B cell (primary cell): ENCODE measurements at regions not wholly inside any gene's neighbourhood (a gene's known extent, or its start where the extent isn't known, plus 50 kb on each side); places are given as distances from the start of the nearest gene placed in this dataset.
"Not testable (repeated sequence)": the region's sequence is repeated elsewhere in the genome, so short reads cannot be mapped to it uniquely, and the experiment has no call there.

Source experiments
- ATAC-seq: fragments of 200-7000 bp; cut with Tn5 transposase; one replicate; pipeline ENCODE4 v1.10.0; 2021; ENCODE audit warnings: low read depth, mild to moderate bottlenecking, moderate number of reproducible peaks, moderate library complexity
- CTCF ChIA-PET: fragments of 350-600 bp; sonication (Branson Sonifier 250); formaldehyde crosslinking; loops from one replicate; lab custom pipeline; 2021; ENCODE audit warnings: antibody characterized with exemption, inconsistent platforms; lab: Charles Lee
- POLR2A ChIA-PET: fragments of 350-600 bp; sonication (Branson Sonifier 250); formaldehyde crosslinking; loops from one replicate; lab custom pipeline; 2021; ENCODE audit warnings: antibody characterized with exemption; lab: Charles Lee
- DNase-seq: peaks from one replicate; pipeline ENCODE4 v3.0.0; 2013
- H2AFZ ChIP-seq: 2 replicates; pipeline ENCODE4 v1.6.1; 2012; ENCODE audit warnings: mild to moderate bottlenecking, low read depth, low read length; ENCODE audit not compliant: insufficient read depth, poor library complexity, severe bottlenecking
- H3K27ac ChIP-seq, 2 donors: 1 replicate in 1 of 2; 2 replicates in 1 of 2; pipeline ENCODE4 v1.5.1; 2012 to 2013; ENCODE audit warnings: low read length in 2 of 2, mild to moderate bottlenecking in 2 of 2, moderate library complexity in 1 of 2
- H3K27me3 ChIP-seq, 4 experiments: fragments of 200-600 bp in 1 of 4; sonication (generic) in 1 of 4; replicated peaks in 1 of 4; 1 replicate in 2 of 4; 2 replicates in 2 of 4; pipeline versions ENCODE4 v1.6.1 to v1.7.0; 2013 to 2016; ENCODE audit warnings: low read length in 3 of 4, mild to moderate bottlenecking in 2 of 4, mixed read lengths in 1 of 4, moderate library complexity in 1 of 4; ENCODE audit not compliant: insufficient read depth in 4 of 4, control insufficient read depth in 3 of 4; ENCODE audit errors: control extremely low read depth in 1 of 4
- H3K36me3 ChIP-seq, 2 experiments: replicated peaks in 1 of 2; 1 replicate in 1 of 2; 2 replicates in 1 of 2; pipeline versions ENCODE4 v1.6.1 to v1.7.1; 2013; ENCODE audit warnings: low read length in 1 of 2; ENCODE audit not compliant: insufficient read depth in 2 of 2, control insufficient read depth in 1 of 2; ENCODE audit errors: control extremely low read depth in 1 of 2, extremely low read depth in 1 of 2
- H3K4me1 ChIP-seq, 2 donors: fragments of 200-600 bp in 1 of 2; sonication (generic) in 1 of 2; 1 replicate in 1 of 2; 2 replicates in 1 of 2; pipeline versions ENCODE4 v1.5.1 to v1.6.1; 2013 to 2017; ENCODE audit warnings: low read length in 2 of 2; ENCODE audit not compliant: control insufficient read depth in 2 of 2, insufficient read depth in 2 of 2
- H3K4me2 ChIP-seq: replicated peaks from 2 replicates; pipeline ENCODE3; 2012; ENCODE audit warnings: mild to moderate bottlenecking, low read depth, low read length; ENCODE audit not compliant: poor library complexity, severe bottlenecking
- H3K4me3 ChIP-seq, 5 experiments: fragments of 200-600 bp in 1 of 5; sonication (generic) in 1 of 5; 1 replicate in 3 of 5; 2 replicates in 2 of 5; pipeline versions ENCODE4 v1.5.1 to v1.7.0; 2011 to 2016; ENCODE audit warnings: low read length in 4 of 5, mild to moderate bottlenecking in 4 of 5, low read depth in 2 of 5, control low read depth in 1 of 5, moderate library complexity in 1 of 5; ENCODE audit not compliant: insufficient read depth in 1 of 5; ENCODE audit errors: control extremely low read depth in 1 of 5, extremely low read depth in 1 of 5
- H3K79me2 ChIP-seq: fragments of 200-600 bp; sonication (generic); one replicate; pipeline ENCODE4 v1.6.0; 2016; ENCODE audit warnings: low read length; ENCODE audit not compliant: control insufficient read depth, insufficient read depth
- H3K9ac ChIP-seq: fragments of 200-600 bp; sonication (generic); 2 replicates; pipeline ENCODE4 v1.6.1; 2017; ENCODE audit warnings: mild to moderate bottlenecking, low read length, moderate library complexity
- H3K9me3 ChIP-seq, 3 donors: one replicate each; pipeline versions ENCODE4 v1.6.1 to v1.7.1; 2013; ENCODE audit warnings: low read length in 2 of 3; ENCODE audit not compliant: control insufficient read depth in 2 of 3, insufficient read depth in 1 of 3; ENCODE audit errors: control extremely low read depth in 1 of 3
- H4K20me1 ChIP-seq: 2 replicates; pipeline ENCODE4 v1.6.0; 2012; ENCODE audit warnings: mild to moderate bottlenecking, low read length; ENCODE audit not compliant: insufficient read depth, control insufficient read depth, poor library complexity, severe bottlenecking
- H3K27ac Mint-ChIP-seq: one replicate; pipeline ENCODE4 v1.8.0; 2021; ENCODE audit warnings: mixed read lengths
- H3K27me3 Mint-ChIP-seq: one replicate; pipeline ENCODE4 v1.8.0; 2021; ENCODE audit warnings: mixed read lengths
- H3K4me1 Mint-ChIP-seq: one replicate; pipeline ENCODE4 v1.8.0; 2021; ENCODE audit warnings: mixed read lengths
- H3K4me3 Mint-ChIP-seq: one replicate; pipeline ENCODE4 v1.8.0; 2021; ENCODE audit warnings: mixed read lengths
- H3K9me3 Mint-ChIP-seq: one replicate; pipeline ENCODE4 v1.8.0; 2022; ENCODE audit warnings: mixed read lengths; ENCODE audit not compliant: insufficient read depth
- EZH2 ChIP-seq: IDR thresholded peaks from 2 replicates; pipeline ENCODE4 v1.6.1; 2012; ENCODE audit warnings: borderline replicate concordance, low read depth, mild to moderate bottlenecking, moderate library complexity, low read length; ENCODE audit not compliant: insufficient read depth, poor library complexity, severe bottlenecking
- WGBS: methylation state at CpG from one replicate; pipeline ENCODE4 v1.1.5; 2013; ENCODE audit warnings: missing lambda C conversion rate; ENCODE audit not compliant: insufficient coverage; 5-methylcytosine and 5-hydroxymethylcytosine counted together
- intact Hi-C: fragments of 100-400 bp; cut with micrococcal nuclease; formaldehyde crosslinking; loops from one replicate; pipeline ENCODE4 v1.10.0; 2022
- TF ChIP-seq, protein P1 (sequence below): fragments of 200-600 bp; IDR thresholded peaks from one replicate; pipeline ENCODE4 v1.8.0; 2022; ENCODE audit warnings: antibody characterized with exemption, mild to moderate bottlenecking

DNA sequence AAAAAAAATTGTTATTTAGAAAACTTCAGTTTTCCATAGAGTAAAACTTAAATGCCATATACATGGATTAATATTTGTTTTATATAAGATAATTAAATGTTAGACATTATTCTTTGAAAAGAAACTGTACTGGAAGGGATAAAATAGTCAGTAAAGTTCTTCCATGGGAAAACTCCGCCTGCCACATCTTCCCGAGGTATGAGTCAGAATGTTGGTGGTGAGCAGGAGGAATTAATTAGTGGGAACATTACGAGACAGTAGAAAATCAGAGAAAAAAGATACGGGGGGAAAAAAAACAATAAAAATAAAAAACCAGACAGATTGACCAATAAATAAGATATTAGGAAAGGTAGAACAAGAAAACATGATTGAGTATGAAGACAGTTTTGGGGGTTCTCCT is 930.3 kb upstream of the C9orf72 start:
- no peak overlapping the region for H3K9ac ChIP-seq
- 92% methylated on average over 2 of the region's 4 CpGs for WGBS
- H4K20me1 ChIP-seq, result no peaks in the 10 kb centered on the region
- no peaks in the 10 kb centered on the region for H3K9me3 Mint-ChIP-seq
- H3K4me2 ChIP-seq, result no peak overlapping the region
- POLR2A ChIA-PET, result no interaction called here
- no peak for TF ChIP-seq EZH2
- TF ChIP-seq, protein P1, sequence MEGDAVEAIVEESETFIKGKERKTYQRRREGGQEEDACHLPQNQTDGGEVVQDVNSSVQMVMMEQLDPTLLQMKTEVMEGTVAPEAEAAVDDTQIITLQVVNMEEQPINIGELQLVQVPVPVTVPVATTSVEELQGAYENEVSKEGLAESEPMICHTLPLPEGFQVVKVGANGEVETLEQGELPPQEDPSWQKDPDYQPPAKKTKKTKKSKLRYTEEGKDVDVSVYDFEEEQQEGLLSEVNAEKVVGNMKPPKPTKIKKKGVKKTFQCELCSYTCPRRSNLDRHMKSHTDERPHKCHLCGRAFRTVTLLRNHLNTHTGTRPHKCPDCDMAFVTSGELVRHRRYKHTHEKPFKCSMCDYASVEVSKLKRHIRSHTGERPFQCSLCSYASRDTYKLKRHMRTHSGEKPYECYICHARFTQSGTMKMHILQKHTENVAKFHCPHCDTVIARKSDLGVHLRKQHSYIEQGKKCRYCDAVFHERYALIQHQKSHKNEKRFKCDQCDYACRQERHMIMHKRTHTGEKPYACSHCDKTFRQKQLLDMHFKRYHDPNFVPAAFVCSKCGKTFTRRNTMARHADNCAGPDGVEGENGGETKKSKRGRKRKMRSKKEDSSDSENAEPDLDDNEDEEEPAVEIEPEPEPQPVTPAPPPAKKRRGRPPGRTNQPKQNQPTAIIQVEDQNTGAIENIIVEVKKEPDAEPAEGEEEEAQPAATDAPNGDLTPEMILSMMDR, result no peak
- ATAC-seq (no peak), DNase-seq (no peak)
- H3K4me3 ChIP-seq, result no peak overlapping the region
- H3K79me2 ChIP-seq, result no peaks in the 10 kb centered on the region
- no peaks in the 10 kb centered on the region for H3K36me3 ChIP-seq
- no peak overlapping the region for H3K27ac ChIP-seq
- H3K27me3 ChIP-seq, result no peaks in the 10 kb centered on the region
- no peaks in the 10 kb centered on the region for H3K4me1 Mint-ChIP-seq
- H3K9me3 ChIP-seq, result peaks cover 0 to under 1% (median 0%) of the 10 kb centered on the region in 3 donors
- no peak overlapping the region for H3K4me3 Mint-ChIP-seq
- CTCF ChIA-PET, result no interaction called here
- no peaks in the 10 kb centered on the region for H3K4me1 ChIP-seq
- H2AFZ ChIP-seq, result no peak overlapping the region
- no peak overlapping the region for H3K27ac Mint-ChIP-seq
- H3K27me3 Mint-ChIP-seq, result no peaks in the 10 kb centered on the region
- intact Hi-C loops, result no loop called here

DNA sequence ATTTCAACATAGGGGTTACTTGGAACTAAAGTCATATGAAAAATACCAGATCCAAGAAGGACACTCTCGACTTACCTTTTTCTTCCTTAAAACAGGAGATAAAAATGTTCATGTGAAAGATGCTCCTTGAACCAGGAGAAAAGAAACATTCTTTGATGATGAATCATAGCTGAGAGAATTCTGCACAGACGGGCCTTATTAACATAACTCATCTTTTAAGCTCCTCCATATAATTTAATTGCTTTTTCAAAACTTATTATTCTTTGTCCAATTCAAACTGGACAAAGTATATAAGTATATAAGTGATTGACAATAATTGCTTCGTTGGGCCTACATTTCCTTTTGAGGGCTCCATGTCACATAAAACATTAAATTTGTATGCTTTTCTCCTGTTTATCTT is 945.2 kb upstream of the C9orf72 start:
- intact Hi-C loops, result no loop called here
- H3K4me2 ChIP-seq, result no peak overlapping the region
- H3K4me1 Mint-ChIP-seq, result no peaks in the 10 kb centered on the region
- no peak overlapping the region for H3K4me3 ChIP-seq
- ChIA-PET CTCF (no interaction called here), POLR2A (no interaction called here)
- H4K20me1 ChIP-seq, result no peaks in the 10 kb centered on the region
- no peak overlapping the region for H2AFZ ChIP-seq
- H3K27ac Mint-ChIP-seq, result no peak overlapping the region
- H3K4me1 ChIP-seq, result no peaks in the 10 kb centered on the region
- no peak for TF ChIP-seq EZH2
- TF ChIP-seq, protein P1, result no peak
- DNase-seq, result no peak
- no CpG with 5 or more reads among the region's 3 CpGs for WGBS
- H3K27me3 ChIP-seq, result no peaks in the 10 kb centered on the region
- no peaks in the 10 kb centered on the region for H3K79me2 ChIP-seq
- no peak for ATAC-seq
- H3K9me3 Mint-ChIP-seq, result no peaks in the 10 kb centered on the region
- H3K27ac ChIP-seq, result no peak overlapping the region
- no peaks in the 10 kb centered on the region for H3K9me3 ChIP-seq
- no peaks in the 10 kb centered on the region for H3K27me3 Mint-ChIP-seq
- no peak overlapping the region for H3K9ac ChIP-seq
- no peak overlapping the region for H3K4me3 Mint-ChIP-seq
- no peaks in the 10 kb centered on the region for H3K36me3 ChIP-seq

DNA sequence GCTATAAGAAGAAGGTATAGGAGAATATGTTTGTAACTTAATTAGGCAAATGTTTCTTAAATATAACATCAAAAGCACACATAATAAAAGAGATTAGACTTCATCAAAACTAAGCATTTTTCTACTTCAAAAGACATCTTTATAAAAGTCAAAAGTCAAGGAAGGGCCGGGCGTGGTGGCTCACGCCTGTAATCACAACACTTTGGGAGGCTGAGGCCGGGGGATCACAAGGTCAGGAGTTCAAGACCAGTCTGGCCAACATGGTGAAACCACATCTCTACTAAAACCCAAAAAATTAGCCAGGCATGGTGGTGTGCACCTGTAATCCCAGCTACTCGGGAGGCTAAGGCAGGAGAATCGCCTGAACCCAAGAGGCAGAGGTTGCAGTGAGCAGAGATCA is 951.0 kb upstream of the C9orf72 start:
- H3K9me3 ChIP-seq, H4K20me1 ChIP-seq, H3K4me3 ChIP-seq, H3K27me3 Mint-ChIP-seq, ATAC-seq, H3K4me1 Mint-ChIP-seq, H3K4me1 ChIP-seq, POLR2A ChIA-PET, H3K4me3 Mint-ChIP-seq, H3K27ac ChIP-seq, intact Hi-C loops, H3K36me3 ChIP-seq, H2AFZ ChIP-seq, DNase-seq, H3K79me2 ChIP-seq, H3K9me3 Mint-ChIP-seq, CTCF ChIA-PET, H3K27me3 ChIP-seq, H3K27ac Mint-ChIP-seq, H3K9ac ChIP-seq, H3K4me2 ChIP-seq: not testable (repeated sequence)
- WGBS, result 87% methylated on average over 5 of the region's 6 CpGs
